Gastroesophageal sphincter (tissue), 3 donors: ENCODE measurements at regions not wholly inside any gene's neighbourhood (a gene's known extent, or its start where the extent isn't known, plus 50 kb on each side); places are given as distances from the start of the nearest gene placed in this dataset.

Experiments used
- CTCF ChIP-seq, 4 experiments: fragments of 200-600 bp in 2 of 4; fragments of 450-650 bp in 2 of 4; sonication (generic) in 1 of 4; IDR thresholded peaks; one replicate each; pipeline ENCODE4 v1.5.1; 2017 to 2019; ENCODE audit warnings: antibody characterized with exemption in 4 of 4, mild to moderate bottlenecking in 2 of 4, moderate library complexity in 2 of 4
- POLR2A ChIP-seq, 2 donors: fragments of 450-650 bp; IDR thresholded peaks; one replicate each; pipeline ENCODE4 v1.6.1; 2017; ENCODE audit warnings: antibody characterized with exemption in 2 of 2, mild to moderate bottlenecking in 2 of 2, moderate library complexity in 1 of 2

- TF ChIP-seq CTCF (IDR thresholded peaks at IDR 0.05) (no peak), POLR2A (IDR thresholded peaks at IDR 0.05) (no peak)
Measured at GRCh38 chr7:54915870-54916598, 102.8 kb upstream of the EGFR start.
